HG03442 (cell line): ENCODE measurements at regions not wholly inside any gene's neighbourhood (a gene's known extent, or its start where the extent isn't known, plus 50 kb on each side); places are given as distances from the start of the nearest gene placed in this dataset.

Experiments
- ATAC-seq: cut with Tn5 transposase; IDR thresholded peaks from one replicate; pipeline ENCODE4 v1.9.1; 2021; ENCODE audit warnings: mild to moderate bottlenecking, moderate library complexity; ENCODE audit not compliant: unreplicated experiment

DNA sequence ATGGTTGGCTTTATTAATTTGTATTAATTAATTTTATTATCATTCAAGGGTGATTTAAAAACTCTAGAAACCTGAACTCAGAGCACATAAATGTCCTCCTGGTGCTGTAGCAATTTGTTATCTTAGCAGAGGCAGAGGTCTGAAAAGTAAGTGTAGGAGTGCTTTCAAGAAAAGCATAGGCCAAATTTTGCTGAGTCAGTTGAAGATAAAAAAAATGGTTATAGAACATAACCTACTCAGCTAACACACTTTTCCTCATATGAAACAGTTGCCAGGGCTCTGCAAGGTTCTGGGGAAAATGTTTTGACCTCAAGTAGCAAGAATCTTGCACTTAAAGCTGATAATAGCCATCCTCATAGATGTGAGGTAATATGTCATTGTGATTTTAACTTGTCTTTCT is 53.5 kb upstream of the CHODL start:
- ATAC-seq, result no peak

DNA sequence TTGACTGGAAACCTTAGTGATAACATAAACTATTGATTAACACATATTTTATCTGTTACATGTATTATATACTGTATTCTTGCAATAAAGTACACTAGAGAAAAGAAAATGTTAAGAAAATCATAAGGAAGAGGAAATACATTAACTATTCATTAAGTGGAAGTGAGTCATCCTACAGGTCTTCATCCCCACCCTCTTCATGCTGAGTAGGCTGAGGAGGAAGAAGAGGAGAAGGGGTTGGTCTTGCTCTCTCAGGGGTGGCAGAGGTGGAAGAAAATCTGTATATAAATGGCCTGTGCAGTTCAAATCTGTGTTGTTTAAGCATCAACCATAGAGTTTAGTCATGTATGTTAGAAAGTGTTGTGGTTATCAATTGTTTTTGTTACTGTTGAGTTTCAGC is 66.1 kb upstream of the CHODL start:
- no peak for ATAC-seq

GRCh38 chr21:18174370-18174769 is 70.3 kb upstream of the CHODL start:
- ATAC-seq, result no peak

DNA sequence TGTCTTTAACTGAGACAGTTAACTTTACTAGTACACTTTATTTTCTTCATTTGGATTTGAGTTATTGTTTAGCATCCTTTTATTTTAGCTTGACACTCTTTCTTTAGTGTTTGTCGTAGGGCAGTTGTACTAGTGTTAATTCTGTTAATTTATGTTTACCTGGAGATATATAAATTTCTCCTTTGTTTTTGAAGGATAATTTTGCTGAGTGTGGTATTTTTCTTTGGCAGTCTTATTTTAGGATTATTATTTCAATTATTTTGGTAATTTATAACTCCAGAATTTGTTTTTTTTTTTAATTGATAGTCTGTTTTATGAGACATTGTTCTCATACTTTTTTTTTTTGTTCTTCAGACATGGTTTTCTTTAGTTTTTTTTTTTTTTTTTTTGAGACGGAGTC is 73.8 kb upstream of the CHODL start:
- no peak for ATAC-seq

GRCh38 chr21:18170221-18170620 is 74.4 kb upstream of the CHODL start:
- no peak for ATAC-seq

GRCh38 chr21:18168108-18168507 is 76.5 kb upstream of the CHODL start:
- ATAC-seq, result no peak

GRCh38 chr21:18164933-18165332 is 79.7 kb upstream of the CHODL start:
- ATAC-seq, result no peak

DNA sequence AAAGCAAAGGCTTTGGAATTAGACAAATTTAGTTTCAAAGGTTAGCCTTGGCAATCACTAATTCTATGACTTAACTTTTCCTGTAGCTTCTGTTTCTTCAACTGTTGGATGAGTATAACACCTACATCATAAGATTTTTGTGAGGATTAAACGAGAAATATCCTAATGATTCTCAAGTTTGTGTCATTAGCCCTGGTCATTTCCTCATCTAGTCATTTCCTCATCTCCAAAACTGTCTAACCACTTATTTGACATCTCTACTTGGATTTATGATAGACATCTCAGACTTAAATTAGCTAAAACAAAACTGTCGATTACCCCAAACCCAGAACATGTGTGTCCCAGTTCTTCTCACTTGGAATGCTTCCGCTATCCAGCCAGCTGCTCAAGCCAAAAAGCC is 80.2 kb upstream of the CHODL start:
- no peak for ATAC-seq

- ATAC-seq, result no peak
Observed at GRCh38 chr21:18163956-18164355, 80.7 kb upstream of the CHODL start.

GRCh38 chr21:18161841-18162240 is 82.8 kb upstream of the CHODL start:
- ATAC-seq, result no peak

DNA sequence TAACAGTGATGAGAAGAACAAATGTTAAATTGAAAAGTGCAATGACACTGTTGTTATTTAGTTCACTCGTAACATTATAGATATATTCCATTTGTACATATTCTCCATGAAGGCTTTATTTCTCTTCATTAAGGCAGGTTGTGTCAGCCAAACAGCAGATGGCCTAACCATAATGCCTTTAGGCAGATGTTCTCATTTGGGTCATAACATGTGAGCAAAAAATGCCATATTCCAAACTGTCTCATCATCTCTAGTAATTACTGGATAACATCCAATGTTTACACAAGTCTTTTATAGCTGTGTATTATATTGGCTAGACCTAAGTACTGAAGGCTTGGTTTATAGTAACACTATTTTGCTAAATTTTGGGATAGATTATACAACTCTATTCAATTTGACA is 87.2 kb upstream of the CHODL start:
- no peak for ATAC-seq

DNA sequence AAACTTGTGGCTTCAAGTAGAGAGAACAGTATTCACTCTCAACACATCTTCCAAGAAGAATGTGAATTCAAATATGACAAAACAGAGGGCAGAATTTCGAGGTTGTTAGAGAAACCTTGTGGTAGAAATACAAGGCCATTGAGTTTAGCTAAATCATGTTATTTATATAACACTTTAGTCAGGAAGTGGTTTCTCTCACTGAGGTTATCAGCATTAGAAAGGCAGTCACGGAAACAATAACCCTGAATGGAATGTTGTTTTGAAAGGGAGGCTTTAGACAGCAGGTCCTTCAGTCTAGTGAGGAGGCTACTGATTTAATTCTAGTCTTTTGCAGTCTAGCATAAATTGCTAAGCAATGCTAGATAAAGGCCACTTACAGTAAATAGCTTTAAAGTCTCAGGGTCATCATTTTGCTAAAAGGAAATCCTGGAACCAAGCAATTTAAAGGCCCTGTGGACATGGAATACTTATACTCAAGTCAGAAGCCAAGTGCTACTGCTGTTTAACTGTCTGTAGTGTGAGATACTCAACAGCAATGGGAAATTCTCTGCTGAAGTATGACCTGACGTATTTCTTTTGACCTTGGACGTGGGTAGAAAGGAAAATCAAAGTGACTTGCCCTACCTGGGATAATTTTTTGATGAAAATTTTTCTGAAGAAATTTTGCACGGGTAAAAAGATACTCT is 89.0 kb upstream of the CHODL start:
- ATAC-seq, result peak; percentile 71

DNA sequence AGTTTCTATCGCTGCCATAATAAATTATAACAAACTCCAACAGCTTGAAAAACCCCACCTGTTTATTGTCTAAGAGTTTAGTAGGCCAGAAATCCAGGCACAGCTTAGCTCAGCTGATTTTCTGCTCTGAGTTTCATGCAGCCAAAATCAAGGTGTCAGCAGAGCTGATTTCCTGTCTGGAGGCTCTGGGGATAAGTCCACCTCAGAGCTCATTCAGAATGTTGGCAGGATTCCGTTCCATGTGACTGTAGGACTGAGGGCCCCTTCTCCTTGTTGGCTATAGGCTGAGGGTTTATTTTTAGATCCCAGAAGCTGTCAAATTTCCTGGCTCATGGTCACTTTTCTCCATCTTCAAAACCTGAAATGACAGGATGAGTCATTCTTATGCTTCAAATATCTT is 91.6 kb upstream of the CHODL start:
- no peak for ATAC-seq

- ATAC-seq, result no peak
Observed at GRCh38 chr21:18152371-18152770, 92.3 kb upstream of the CHODL start.

DNA sequence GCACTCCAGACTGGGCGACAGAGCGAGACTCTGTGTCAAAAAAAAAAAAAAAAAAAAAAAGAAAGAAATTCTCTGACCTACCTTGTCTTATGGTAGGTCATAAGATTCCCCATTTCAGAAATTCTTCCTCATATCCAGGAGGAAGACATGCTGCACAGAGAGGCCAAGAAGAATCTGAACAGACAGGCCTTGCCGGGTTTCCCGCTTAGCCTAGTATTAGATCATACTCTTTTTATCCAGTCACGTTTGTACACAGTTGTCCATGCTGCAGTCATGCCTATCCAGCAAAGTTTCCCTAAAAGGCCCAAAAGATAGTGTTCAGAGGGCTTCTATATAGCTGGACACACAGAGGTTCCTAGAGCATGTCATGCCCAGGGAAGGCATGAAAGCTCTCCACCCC is 93.6 kb upstream of the CHODL start:
- no peak for ATAC-seq

DNA sequence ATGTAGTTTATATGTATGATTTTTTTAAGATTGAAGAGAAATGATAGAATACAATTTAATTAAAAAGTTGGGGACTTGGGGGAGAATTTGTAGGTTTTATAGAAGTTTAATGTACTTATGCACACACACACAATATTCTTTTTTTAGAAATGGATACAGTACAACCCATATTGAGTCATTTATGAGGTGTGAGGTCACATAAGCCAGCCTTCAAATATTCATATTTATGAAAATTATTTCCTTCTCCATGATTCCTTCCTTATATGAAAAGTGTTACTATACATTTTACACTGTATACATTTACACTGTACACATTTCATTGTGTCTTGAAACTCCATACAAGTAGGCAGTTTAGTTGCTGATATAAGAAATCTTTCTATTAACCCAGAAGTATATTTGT is 96.2 kb upstream of the CHODL start:
- ATAC-seq, result no peak

- no peak for ATAC-seq
Observed at GRCh38 chr21:18147678-18148077, 97.0 kb upstream of the CHODL start.

DNA sequence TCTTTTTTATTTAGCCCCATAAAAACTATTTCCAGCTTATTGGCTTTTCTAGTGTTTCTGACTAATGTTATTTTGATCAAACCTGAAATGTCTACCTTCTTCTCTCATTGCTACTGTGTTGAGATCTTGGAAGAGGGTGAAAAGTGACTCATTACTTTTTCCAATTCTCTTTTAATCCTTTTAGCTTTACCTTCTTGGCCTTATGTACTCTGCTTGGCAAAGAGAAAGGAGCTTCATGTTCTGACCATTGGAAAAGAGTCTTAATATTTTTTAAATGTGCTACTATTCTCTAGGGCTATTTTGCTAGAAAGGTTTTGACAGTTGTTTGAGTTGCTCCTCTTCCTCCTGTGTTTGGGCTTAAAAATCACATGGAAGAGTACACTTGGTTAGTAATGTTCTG is 97.8 kb upstream of the CHODL start:
- no peak for ATAC-seq

DNA sequence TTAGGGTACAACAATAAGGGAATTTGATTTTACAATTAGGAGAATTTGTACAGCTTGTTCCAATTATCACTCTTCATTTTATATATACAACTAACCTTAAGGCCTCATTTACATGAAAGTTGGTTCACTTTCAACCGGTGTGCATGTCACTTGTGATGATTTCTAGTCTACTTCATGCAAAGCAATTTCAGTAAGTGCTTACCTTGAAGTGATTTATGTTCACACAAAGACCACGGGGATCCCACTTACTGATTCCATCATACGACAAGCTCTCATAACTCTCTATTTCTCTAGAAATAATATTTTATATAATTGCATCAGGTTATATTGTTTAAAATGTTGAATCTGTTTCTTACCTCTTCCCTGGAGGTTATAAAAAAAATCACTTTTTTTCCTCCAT is 100.3 kb upstream of the CHODL start:
- ATAC-seq, result no peak

GRCh38 chr21:18142655-18143054 is 102.0 kb upstream of the CHODL start:
- no peak for ATAC-seq

DNA sequence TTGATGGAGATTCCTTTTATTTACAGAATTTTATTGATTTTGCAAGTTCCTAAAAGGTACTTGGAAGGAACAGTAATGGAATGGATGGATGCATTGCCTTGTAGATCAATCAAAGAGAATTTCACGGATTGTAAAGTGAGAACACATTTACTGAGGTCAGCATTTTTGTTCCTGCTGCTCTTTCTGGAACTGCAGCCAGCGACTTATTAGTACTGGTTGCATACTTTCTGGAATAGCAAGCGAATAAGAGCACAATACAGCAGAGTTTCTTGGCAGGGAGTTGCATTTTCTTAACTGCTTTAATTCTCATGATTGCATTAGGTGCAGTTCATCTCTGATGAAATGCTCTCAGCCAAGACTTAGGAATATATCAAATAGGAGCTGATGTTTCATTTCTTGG is 106.1 kb upstream of the CHODL start:
- ATAC-seq, result no peak

DNA sequence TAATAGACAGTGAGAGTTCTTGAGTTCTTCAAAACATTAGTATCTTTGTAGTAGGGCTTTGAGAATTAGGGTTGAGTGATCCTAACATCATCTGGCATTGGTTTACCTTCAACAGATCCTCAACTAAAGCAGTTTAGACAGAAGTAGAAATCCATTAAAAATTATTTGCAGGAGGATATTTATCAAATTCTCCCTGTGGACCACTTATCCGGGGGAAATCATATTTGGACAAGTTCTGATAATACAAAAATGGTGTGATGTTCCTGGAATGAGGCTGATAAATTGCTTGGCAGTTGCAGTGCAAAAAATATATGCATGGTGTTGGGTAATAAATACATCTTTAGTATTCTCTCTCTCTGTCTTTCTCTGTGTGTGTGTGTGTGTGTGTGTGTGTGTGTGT is 115.1 kb upstream of the CHODL start:
- ATAC-seq, result no peak

GRCh38 chr21:18118566-18118965 is 126.1 kb upstream of the CHODL start:
- ATAC-seq, result no peak
